ENCODE measurements at regions not wholly inside any gene's neighbourhood (a gene's known extent, or its start where the extent isn't known, plus 50 kb on each side); places are given as distances from the start of the nearest gene placed in this dataset.

DNA sequence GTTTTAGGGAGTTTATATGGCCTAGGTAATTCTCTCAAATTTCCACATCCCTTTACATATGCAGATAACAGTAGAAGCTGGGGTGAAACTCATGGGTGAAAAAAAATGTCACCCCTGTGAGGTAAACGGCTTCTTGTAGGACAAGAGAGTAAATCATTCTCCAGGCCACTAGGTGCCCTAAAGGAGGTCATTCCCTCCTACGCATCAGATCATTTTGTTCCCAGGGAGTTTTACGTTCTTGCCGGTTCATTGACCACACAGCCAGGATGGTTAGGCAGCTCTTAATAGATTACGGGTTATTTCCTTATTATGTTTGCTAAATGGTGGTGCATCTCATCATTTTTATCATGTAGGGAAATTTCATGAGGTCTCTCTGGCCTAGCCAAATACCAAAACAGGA is 225.8 kb upstream of the NOCT start:
- TF ChIP-seq, protein P1, sequence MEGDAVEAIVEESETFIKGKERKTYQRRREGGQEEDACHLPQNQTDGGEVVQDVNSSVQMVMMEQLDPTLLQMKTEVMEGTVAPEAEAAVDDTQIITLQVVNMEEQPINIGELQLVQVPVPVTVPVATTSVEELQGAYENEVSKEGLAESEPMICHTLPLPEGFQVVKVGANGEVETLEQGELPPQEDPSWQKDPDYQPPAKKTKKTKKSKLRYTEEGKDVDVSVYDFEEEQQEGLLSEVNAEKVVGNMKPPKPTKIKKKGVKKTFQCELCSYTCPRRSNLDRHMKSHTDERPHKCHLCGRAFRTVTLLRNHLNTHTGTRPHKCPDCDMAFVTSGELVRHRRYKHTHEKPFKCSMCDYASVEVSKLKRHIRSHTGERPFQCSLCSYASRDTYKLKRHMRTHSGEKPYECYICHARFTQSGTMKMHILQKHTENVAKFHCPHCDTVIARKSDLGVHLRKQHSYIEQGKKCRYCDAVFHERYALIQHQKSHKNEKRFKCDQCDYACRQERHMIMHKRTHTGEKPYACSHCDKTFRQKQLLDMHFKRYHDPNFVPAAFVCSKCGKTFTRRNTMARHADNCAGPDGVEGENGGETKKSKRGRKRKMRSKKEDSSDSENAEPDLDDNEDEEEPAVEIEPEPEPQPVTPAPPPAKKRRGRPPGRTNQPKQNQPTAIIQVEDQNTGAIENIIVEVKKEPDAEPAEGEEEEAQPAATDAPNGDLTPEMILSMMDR (IDR thresholded peaks at IDR 0.05): no peak
- TF ChIP-seq POLR2A (IDR thresholded peaks at IDR 0.05) (no peak), EP300 (IDR thresholded peaks at IDR 0.05) (no peak)
